A673 (cell line): ENCODE measurements at regions not wholly inside any gene's neighbourhood (a gene's known extent, or its start where the extent isn't known, plus 50 kb on each side); places are given as distances from the start of the nearest gene placed in this dataset.

Experiments used
- BruUV-seq: library from RNA; stranded (reverse); fragments of 400-500 nt; replicated peaks from 2 replicates; lab custom pipeline; 2021; lab: Mats Ljungman, UMichigan
- CTCF ChIA-PET: fragments of 300-600 bp; sonication (Branson Sonifier 250); formaldehyde crosslinking; loops from one replicate; lab custom pipeline; 2022; ENCODE audit warnings: antibody characterized with exemption; lab: Charles Lee
- POLR2A ChIA-PET: fragments of 300-600 bp; sonication (Branson Sonifier 250); formaldehyde crosslinking; loops from one replicate; lab custom pipeline; 2022; ENCODE audit warnings: antibody characterized with exemption; ENCODE audit not compliant: low non-redundant PET; lab: Charles Lee
- DNase-seq: peaks from one replicate; pipeline ENCODE4 v3.0.0-alpha.2; 2015; ENCODE audit warnings: low spot score
- H3K27ac ChIP-seq: fragments of 200-600 bp; sonication (generic); 2 replicates; pipeline ENCODE4 v1.5.1; 2016; ENCODE audit warnings: mixed run types, low read depth, mild to moderate bottlenecking, mixed read lengths, antibody characterized with exemption, low read length; ENCODE audit not compliant: poor library complexity, severe bottlenecking
- H3K27me3 ChIP-seq: fragments of 200-600 bp; sonication (generic); replicated peaks from 2 replicates; pipeline ENCODE4 v1.6.1; 2017; ENCODE audit warnings: mixed run types, low read depth, mild to moderate bottlenecking, mixed read lengths, antibody characterized with exemption, low read length; ENCODE audit not compliant: insufficient read depth, poor library complexity
- H3K36me3 ChIP-seq: fragments of 200-600 bp; sonication (generic); 2 replicates; pipeline ENCODE4 v1.6.1; 2016; ENCODE audit warnings: mixed run types, mild to moderate bottlenecking, mixed read lengths, antibody characterized with exemption, low read length; ENCODE audit not compliant: insufficient read depth, poor library complexity, severe bottlenecking
- H3K4me1 ChIP-seq: fragments of 200-600 bp; sonication (generic); 2 replicates; pipeline ENCODE4 v1.6.1; 2017; ENCODE audit warnings: mixed run types, mild to moderate bottlenecking, mixed read lengths, antibody characterized with exemption, low read length; ENCODE audit not compliant: insufficient read depth, poor library complexity, severe bottlenecking
- H3K4me3 ChIP-seq: fragments of 200-600 bp; sonication (generic); 2 replicates; pipeline ENCODE4 v1.5.1; 2016; ENCODE audit warnings: low read depth, mixed run types, mild to moderate bottlenecking, mixed read lengths, low read length; ENCODE audit not compliant: poor library complexity, severe bottlenecking
- H3K9me3 ChIP-seq: fragments of 200-600 bp; sonication (generic); 2 replicates; pipeline ENCODE4 v1.6.1; 2016; ENCODE audit warnings: mixed run types, low read depth, mild to moderate bottlenecking, mixed read lengths, antibody characterized with exemption, low read length; ENCODE audit not compliant: poor library complexity, severe bottlenecking
- EZH2 ChIP-seq: fragments of 200-600 bp; sonication (generic); IDR thresholded peaks from 2 replicates; pipeline ENCODE4 v1.6.1; 2017; ENCODE audit warnings: borderline replicate concordance, low read depth, mild to moderate bottlenecking, mixed read lengths, antibody characterized with exemption, low read length; ENCODE audit not compliant: poor library complexity, severe bottlenecking
- intact Hi-C: fragments of 100-400 bp; cut with micrococcal nuclease; formaldehyde crosslinking; loops from one replicate; pipeline ENCODE4 v1.10.0; 2022; ENCODE audit not compliant: unreplicated experiment
- TF ChIP-seq, protein P1 (sequence below): fragments of 300-800, 200-600 bp; sonication (generic); conservative IDR thresholded peaks from 2 replicates; pipeline ENCODE4 v1.5.1; 2017; ENCODE audit warnings: low read depth, mild to moderate bottlenecking, antibody characterized with exemption, low read length, moderate library complexity, mixed read lengths

DNA sequence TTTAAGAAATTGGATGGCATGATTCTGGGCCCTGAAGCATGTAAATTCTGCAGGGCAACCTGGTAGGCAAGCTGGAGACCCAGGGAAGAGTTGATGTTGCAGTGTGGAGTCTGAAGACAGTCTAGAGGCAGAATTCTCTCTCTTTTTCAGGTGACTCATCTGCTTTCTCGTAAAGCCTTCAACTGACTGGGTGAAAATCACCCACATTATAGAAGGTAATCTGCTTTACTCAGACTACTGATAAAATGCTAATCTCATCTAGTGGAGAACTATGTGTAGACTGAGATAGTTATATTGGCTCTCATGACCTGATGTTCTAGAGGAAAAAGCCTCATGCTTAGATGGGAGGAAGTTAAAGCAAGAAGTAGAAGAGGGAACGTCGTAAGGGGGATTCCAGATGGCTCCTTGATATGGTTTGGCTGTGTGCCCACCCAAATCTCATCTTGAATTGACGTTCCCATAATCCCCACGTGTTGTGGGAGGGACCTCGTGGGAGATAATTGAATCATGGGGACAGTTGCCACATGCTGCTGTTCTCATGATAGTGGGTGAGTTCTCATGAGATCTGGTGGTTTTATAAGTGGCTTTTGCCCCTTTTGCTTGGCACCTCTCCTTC, 723.8 kb downstream of the BCL11B start:
- H3K36me3 ChIP-seq: no peaks in the 10 kb centered on the region
- no peaks in the 10 kb centered on the region for H3K9me3 ChIP-seq
- DNase-seq: peak; percentile 4
- ChIA-PET POLR2A (no interaction called here), CTCF (no interaction called here)
- H3K27me3 ChIP-seq: no peaks in the 10 kb centered on the region
- no peak overlapping the region for H3K4me3 ChIP-seq
- TF ChIP-seq, protein P1, sequence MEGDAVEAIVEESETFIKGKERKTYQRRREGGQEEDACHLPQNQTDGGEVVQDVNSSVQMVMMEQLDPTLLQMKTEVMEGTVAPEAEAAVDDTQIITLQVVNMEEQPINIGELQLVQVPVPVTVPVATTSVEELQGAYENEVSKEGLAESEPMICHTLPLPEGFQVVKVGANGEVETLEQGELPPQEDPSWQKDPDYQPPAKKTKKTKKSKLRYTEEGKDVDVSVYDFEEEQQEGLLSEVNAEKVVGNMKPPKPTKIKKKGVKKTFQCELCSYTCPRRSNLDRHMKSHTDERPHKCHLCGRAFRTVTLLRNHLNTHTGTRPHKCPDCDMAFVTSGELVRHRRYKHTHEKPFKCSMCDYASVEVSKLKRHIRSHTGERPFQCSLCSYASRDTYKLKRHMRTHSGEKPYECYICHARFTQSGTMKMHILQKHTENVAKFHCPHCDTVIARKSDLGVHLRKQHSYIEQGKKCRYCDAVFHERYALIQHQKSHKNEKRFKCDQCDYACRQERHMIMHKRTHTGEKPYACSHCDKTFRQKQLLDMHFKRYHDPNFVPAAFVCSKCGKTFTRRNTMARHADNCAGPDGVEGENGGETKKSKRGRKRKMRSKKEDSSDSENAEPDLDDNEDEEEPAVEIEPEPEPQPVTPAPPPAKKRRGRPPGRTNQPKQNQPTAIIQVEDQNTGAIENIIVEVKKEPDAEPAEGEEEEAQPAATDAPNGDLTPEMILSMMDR: no peak
- TF ChIP-seq EZH2: no peak
- intact Hi-C loops: no loop called here
- H3K4me1 ChIP-seq: no peaks in the 10 kb centered on the region
- H3K27ac ChIP-seq: no peak overlapping the region
- no TSS peak for BruUV-seq

DNA sequence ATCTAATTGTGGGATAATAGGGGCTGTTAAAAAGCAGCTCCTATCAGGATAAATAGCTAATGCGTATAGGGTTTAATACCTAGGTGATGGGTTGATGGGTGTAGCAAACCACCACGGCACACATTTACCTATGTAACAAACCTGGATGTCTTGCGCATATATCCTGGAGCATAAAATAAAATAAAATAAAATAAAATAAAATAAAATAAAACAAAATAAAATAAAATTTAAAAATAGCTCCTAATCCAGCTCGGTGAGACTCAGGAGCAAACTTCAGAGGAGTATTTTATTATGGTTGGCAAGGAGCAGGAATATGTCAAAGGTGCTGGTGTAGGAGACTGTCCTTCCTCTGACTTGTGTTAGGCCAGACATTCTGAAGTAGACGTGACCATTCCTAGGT, 721.0 kb downstream of the BCL11B start:
- DNase-seq: no peak
- no peaks in the 10 kb centered on the region for H3K36me3 ChIP-seq
- H3K4me3 ChIP-seq: no peak overlapping the region
- TF ChIP-seq, protein P1: no peak
- TF ChIP-seq EZH2: no peak
- H3K27ac ChIP-seq: no peak overlapping the region
- ChIA-PET POLR2A (no interaction called here), CTCF (no interaction called here)
- H3K27me3 ChIP-seq: no peaks in the 10 kb centered on the region
- H3K4me1 ChIP-seq: no peaks in the 10 kb centered on the region
- no TSS peak for BruUV-seq
- intact Hi-C loops: no loop called here
- H3K9me3 ChIP-seq: no peaks in the 10 kb centered on the region

DNA sequence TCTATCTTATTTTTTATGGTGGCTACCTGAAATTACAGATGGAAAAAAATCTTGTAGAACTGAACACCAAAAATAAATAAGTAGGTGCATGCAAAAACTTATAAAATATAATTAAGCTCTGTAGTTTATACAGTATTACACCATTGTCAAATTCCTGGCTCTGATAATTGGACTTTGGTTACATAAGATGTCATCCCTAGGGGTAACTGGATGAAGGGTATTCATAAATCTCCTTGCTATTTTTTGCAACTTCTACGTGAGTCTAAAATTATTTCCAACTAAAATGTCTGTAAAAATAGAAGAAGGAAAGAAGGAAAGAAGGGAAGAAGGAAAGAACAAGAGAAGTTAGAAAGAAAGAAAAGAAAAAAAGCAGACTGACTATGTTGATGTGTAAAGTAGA, 716.6 kb downstream of the BCL11B start:
- Histone ChIP-seq H3K4me3 (no peak overlapping the region), H3K36me3 (no peaks in the 10 kb centered on the region), H3K27ac (no peak overlapping the region), H3K27me3 (no peaks in the 10 kb centered on the region), H3K9me3 (no peaks in the 10 kb centered on the region), H3K4me1 (no peaks in the 10 kb centered on the region)
- no TSS peak for BruUV-seq
- no peak for DNase-seq
- TF ChIP-seq, protein P1: no peak
- no peak for TF ChIP-seq EZH2
- ChIA-PET POLR2A (no interaction called here), CTCF (no interaction called here)
- intact Hi-C loops: no loop called here
